GM19467 (cell line): ENCODE measurements at regions not wholly inside any gene's neighbourhood (a gene's known extent, or its start where the extent isn't known, plus 50 kb on each side); places are given as distances from the start of the nearest gene placed in this dataset.

Experiments used
- ATAC-seq: cut with Tn5 transposase; IDR thresholded peaks from one replicate; pipeline ENCODE4 v1.9.1; 2021; ENCODE audit warnings: mild to moderate bottlenecking, moderate library complexity; ENCODE audit not compliant: unreplicated experiment

GRCh38 chrX:110600745-110601310, 194.8 kb downstream of the CHRDL1 start:
- ATAC-seq: no peak

GRCh38 chrX:110614596-110614995, 181.0 kb downstream of the CHRDL1 start:
- ATAC-seq: no peak
